IMR-90 (cell line): ENCODE measurements at regions not wholly inside any gene's neighbourhood (a gene's known extent, or its start where the extent isn't known, plus 50 kb on each side); places are given as distances from the start of the nearest gene placed in this dataset.

Source experiments
- ATAC-seq: fragments of 200-7000 bp; cut with Tn5 transposase; 2 replicates; pipeline ENCODE4 v1.9.1; 2020; ENCODE audit warnings: low read depth, mild to moderate bottlenecking, moderate library complexity
- BruUV-seq: library from RNA; stranded (reverse); fragments of 400-500 nt; replicated peaks from 2 replicates; lab custom pipeline; 2021; lab: Mats Ljungman, UMichigan
- CTCF ChIA-PET: fragments of 300-600 bp; formaldehyde crosslinking; extraction: SDS; loops from one replicate; lab custom pipeline; 2021; ENCODE audit warnings: antibody characterized with exemption; lab: Yijun Ruan, JAX
- POLR2A ChIA-PET: fragments of 300-600 bp; sonication (Branson Sonifier 250); formaldehyde crosslinking; loops from one replicate; lab custom pipeline; 2022; ENCODE audit warnings: antibody characterized with exemption; ENCODE audit not compliant: unreplicated experiment; lab: Charles Lee
- DNase-seq: peaks from one replicate; pipeline ENCODE4 v3.0.0; 2013
- H2AFZ ChIP-seq: replicated peaks from 2 replicates; pipeline ENCODE3; 2013; ENCODE audit warnings: low read length, mild to moderate bottlenecking; ENCODE audit not compliant: poor library complexity
- H2AK5ac ChIP-seq: 2 replicates; pipeline ENCODE4 v1.6.1; 2013; ENCODE audit warnings: low read depth, low read length, inconsistent platforms
- H2AK9ac ChIP-seq: replicated peaks from 2 replicates; pipeline ENCODE3; 2013; ENCODE audit warnings: mild to moderate bottlenecking, low read depth, low read length, moderate library complexity; ENCODE audit not compliant: poor library complexity
- H2BK120ac ChIP-seq: 2 replicates; pipeline ENCODE4 v1.6.1; 2013; ENCODE audit warnings: low read depth, low read length, inconsistent platforms
- H2BK15ac ChIP-seq: 3 replicates; pipeline ENCODE4 v1.6.1; 2013; ENCODE audit warnings: low read depth, low read length, inconsistent platforms
- H2BK20ac ChIP-seq: 2 replicates; pipeline ENCODE4 v1.6.1; 2013; ENCODE audit warnings: low read depth, mild to moderate bottlenecking, inconsistent platforms, low read length, moderate library complexity
- H2BK5ac ChIP-seq: 2 replicates; pipeline ENCODE4 v1.6.1; 2013; ENCODE audit warnings: mild to moderate bottlenecking, low read depth, low read length, inconsistent platforms; ENCODE audit not compliant: poor library complexity, severe bottlenecking
- H3K14ac ChIP-seq: replicated peaks from 2 replicates; pipeline ENCODE4 v1.6.1; 2013; ENCODE audit warnings: low read depth, low read length, inconsistent platforms
- H3K18ac ChIP-seq: 2 replicates; pipeline ENCODE4 v1.6.1; 2013; ENCODE audit warnings: low read depth, low read length, control low read depth
- H3K23ac ChIP-seq: 2 replicates; pipeline ENCODE4 v1.6.1; 2013; ENCODE audit warnings: low read depth, low read length, inconsistent platforms
- H3K27ac ChIP-seq: 2 replicates; pipeline ENCODE4 v1.5.1; 2013; ENCODE audit warnings: mild to moderate bottlenecking, control low read depth, low read length; ENCODE audit not compliant: insufficient read depth
- H3K27me3 ChIP-seq: 2 replicates; pipeline ENCODE4 v1.6.1; 2013; ENCODE audit warnings: low read length; ENCODE audit not compliant: control insufficient read depth, insufficient read depth
- H3K36me3 ChIP-seq: 2 replicates; pipeline ENCODE4 v1.6.1; 2013; ENCODE audit warnings: low read length, mixed read lengths; ENCODE audit not compliant: control insufficient read depth, insufficient read depth
- H3K4ac ChIP-seq: 2 replicates; pipeline ENCODE4 v1.6.1; 2013; ENCODE audit warnings: low read depth, low read length, inconsistent platforms
- H3K4me1 ChIP-seq: 2 replicates; pipeline ENCODE4 v1.6.1; 2013; ENCODE audit warnings: low read length, mixed read lengths; ENCODE audit not compliant: control insufficient read depth, insufficient read depth
- H3K4me2 ChIP-seq: 2 replicates; pipeline ENCODE4 v1.6.1; 2013; ENCODE audit warnings: low read depth, mild to moderate bottlenecking, control low read depth, low read length, moderate library complexity
- H3K4me3 ChIP-seq: 2 replicates; pipeline ENCODE4 v1.5.1; 2013; ENCODE audit warnings: low read depth, mild to moderate bottlenecking, control low read depth, low read length, moderate library complexity; ENCODE audit not compliant: insufficient read depth
- H3K56ac ChIP-seq: 2 replicates; pipeline ENCODE4 v1.6.1; 2013; ENCODE audit warnings: low read length, inconsistent platforms; ENCODE audit not compliant: insufficient read depth; ENCODE audit errors: extremely low read depth
- H3K79me1 ChIP-seq, 2 experiments: 2 replicates each; pipeline ENCODE4 v1.6.1; 2013; ENCODE audit warnings: low read length in 2 of 2, inconsistent platforms in 1 of 2, low read depth in 1 of 2
- H3K9ac ChIP-seq: 2 replicates; pipeline ENCODE4 v1.6.1; 2013; ENCODE audit warnings: low read depth, low read length, control low read depth
- H3K9me1 ChIP-seq: 2 replicates; pipeline ENCODE4 v1.6.1; 2013; ENCODE audit warnings: low read length, inconsistent platforms; ENCODE audit not compliant: insufficient read depth
- H3K9me3 ChIP-seq: 2 replicates; pipeline ENCODE4 v1.6.1; 2013; ENCODE audit warnings: low read length; ENCODE audit not compliant: control insufficient read depth, insufficient read depth
- H4K20me1 ChIP-seq: 2 replicates; pipeline ENCODE4 v1.6.1; 2013; ENCODE audit warnings: low read length, inconsistent platforms; ENCODE audit not compliant: insufficient read depth
- H4K5ac ChIP-seq: 2 replicates; pipeline ENCODE4 v1.6.1; 2013; ENCODE audit warnings: mild to moderate bottlenecking, low read depth, low read length, control low read depth
- H4K8ac ChIP-seq, 2 experiments: 2 replicates each; pipeline ENCODE4 v1.6.1; 2013; ENCODE audit warnings: low read depth in 2 of 2, low read length in 2 of 2, control low read depth in 1 of 2, inconsistent platforms in 1 of 2
- H4K91ac ChIP-seq: 2 replicates; pipeline ENCODE4 v1.6.1; 2013; ENCODE audit warnings: low read depth, low read length, inconsistent platforms; ENCODE audit not compliant: insufficient read depth
- MAFK ChIP-seq: IDR thresholded peaks from 2 replicates; pipeline ENCODE4 v1.6.1; 2012; ENCODE audit warnings: low read depth, low read length, improper control_type of control experiment
- MAZ ChIP-seq: IDR thresholded peaks from 2 replicates; pipeline ENCODE4 v1.6.1; 2012; ENCODE audit warnings: low read depth, mild to moderate bottlenecking, low read length, improper control_type of control experiment, moderate library complexity, borderline replicate concordance
- MXI1 ChIP-seq: IDR thresholded peaks from 2 replicates; pipeline ENCODE4 v1.6.1; 2012; ENCODE audit warnings: low read depth, mild to moderate bottlenecking, low read length, moderate library complexity, borderline replicate concordance
- POLR2A ChIP-seq: IDR thresholded peaks from 2 replicates; pipeline ENCODE4 v1.6.1; 2012; ENCODE audit warnings: mild to moderate bottlenecking, low read depth, low read length
- RAD21 ChIP-seq: IDR thresholded peaks from 2 replicates; pipeline ENCODE4 v1.6.1; 2012; ENCODE audit warnings: low read length, improper control_type of control experiment
- USF2 ChIP-seq: fragments of 150-350 bp; IDR thresholded peaks from 2 replicates; pipeline ENCODE4 v1.6.1; 2017; ENCODE audit warnings: mild to moderate bottlenecking, antibody characterized with exemption, low read length, low read depth
- WGBS, 2 experiments: methylation state at CpG; one replicate each; pipeline versions ENCODE4 v1.1.5 to v1.1.7; 2013; ENCODE audit warnings: missing lambda C conversion rate in 2 of 2; ENCODE audit not compliant: insufficient read length in 1 of 2; ENCODE audit errors: extremely low coverage in 2 of 2; 5-methylcytosine and 5-hydroxymethylcytosine counted together
- dilution Hi-C: fragments of 300-500 bp; cut with HindIII; formaldehyde crosslinking; loops from one replicate; pipeline ENCODE4 v1.14.3; 2018; ENCODE audit warnings: low sequenced_read_pairs; ENCODE audit not compliant: unreplicated experiment
- in situ Hi-C: fragments of 300-500 bp; cut with MboI; formaldehyde crosslinking; loops from 3 replicates; pipeline ENCODE4 v1.14.3; 2019; ENCODE audit warnings: low sequenced_read_pairs, inconsistent platforms, mixed read lengths
- intact Hi-C: fragments of 100-400 bp; cut with micrococcal nuclease; formaldehyde crosslinking; loops from 2 replicates; pipeline ENCODE4 v1.10.0; 2022

- H3K4me1 ChIP-seq = no peaks in the 10 kb centered on the region
- intact Hi-C loops (no loop called here), in situ Hi-C loops (no loop called here), dilution Hi-C loops (no loop called here)
- no peak for DNase-seq
- H2BK5ac ChIP-seq = no peak overlapping the region
- no peak overlapping the region for H2AK9ac ChIP-seq
- H3K4me2 ChIP-seq = no peak overlapping the region
- no peak for ATAC-seq
- H4K20me1 ChIP-seq = no peaks in the 10 kb centered on the region
- POLR2A ChIA-PET = no interaction called here
- no peak for TF ChIP-seq RAD21
- TF ChIP-seq MAZ = no peak
- no peak for TF ChIP-seq USF2
- no peak for TF ChIP-seq POLR2A
- TF ChIP-seq MAFK = no peak
- TF ChIP-seq MXI1 = no peak
- no peak overlapping the region for H2BK15ac ChIP-seq
- H3K18ac ChIP-seq = no peak overlapping the region
- H3K27ac ChIP-seq = no peak overlapping the region
- H3K9me1 ChIP-seq = no peaks in the 10 kb centered on the region
- H3K36me3 ChIP-seq = no peaks in the 10 kb centered on the region
- CTCF ChIA-PET = no interaction called here
- H4K5ac ChIP-seq = no peak overlapping the region
- H2BK20ac ChIP-seq = no peak overlapping the region
- H3K4me3 ChIP-seq = no peak overlapping the region
- no peak overlapping the region for H4K91ac ChIP-seq
- no peak overlapping the region for H3K4ac ChIP-seq
- no peak overlapping the region for H3K56ac ChIP-seq
- H3K23ac ChIP-seq = no peak overlapping the region
- H2AFZ ChIP-seq = no peak overlapping the region
- no peak overlapping the region for H4K8ac ChIP-seq
- H3K27me3 ChIP-seq = no peaks in the 10 kb centered on the region; the same call in 1 of the 2 replicates
- BruUV-seq = no TSS peak
- no peak overlapping the region for H3K9ac ChIP-seq
- no peaks in the 10 kb centered on the region for H3K9me3 ChIP-seq
- 80% methylated on average over 1 of the region's 1 CpG; no CpG with 5 or more reads in 1 of the 2 experiments for WGBS, 2 experiments
- no peak overlapping the region for H2BK120ac ChIP-seq
- no peak overlapping the region for H2AK5ac ChIP-seq
- no peak overlapping the region for H3K14ac ChIP-seq
- no peaks in the 10 kb centered on the region for H3K79me1 ChIP-seq
Measured at GRCh38 chr6:150495126-150495525, 104.6 kb upstream of the PLEKHG1 start.
